ENCODE measurements at regions not wholly inside any gene's neighbourhood (a gene's known extent, or its start where the extent isn't known, plus 50 kb on each side); places are given as distances from the start of the nearest gene placed in this dataset.

- Mint-ChIP-seq H3K27me3 (no peaks in the 10 kb centered on the region), H3K4me1 (peaks cover 17 to 51% (median 34%) of the 10 kb centered on the region in 4 donors), H3K4me3 (no peak overlapping the region), H3K27ac (peak overlapping the region; percentile 78 to 95 (median 89)), H3K36me3 (peaks cover 0 to 14% (median 8%) of the 10 kb centered on the region in 3 donors), H3K9me3 (peaks cover 0 to 24% (median 17%) of the 10 kb centered on the region in 9 donors)
- POLR2A ChIA-PET = no interaction called here
- ATAC-seq (no peak), DNase-seq (no peak)
Measured at GRCh38 chr1:25110036-25110435, 122.3 kb downstream of the SYF2 start.

- DNase-seq (peak in 8 of 10 donors; percentile 36 to 77 (median 56)), ATAC-seq (peak; percentile 87 to 98)
- Mint-ChIP-seq H3K36me3 (peaks cover 0 to 14% (median 8%) of the 10 kb centered on the region in 3 donors), H3K27ac (peak overlapping the region; percentile 78 to 95 (median 89)), H3K4me1 (peaks cover 19 to 49% (median 37%) of the 10 kb centered on the region in 4 donors), H3K4me3 (peak overlapping the region in 8 of 10 donors; percentile 22 to 71 (median 42)), H3K9me3 (peaks cover 0 to 24% (median 17%) of the 10 kb centered on the region in 9 donors), H3K27me3 (peaks cover 0 to 1% (median 0%) of the 10 kb centered on the region in 5 donors)
- POLR2A ChIA-PET = no interaction called here
Measured at GRCh38 chr1:25109531-25109951, 122.8 kb downstream of the SYF2 start.

- ATAC-seq = no peak
- no peak for DNase-seq
- Mint-ChIP-seq H3K36me3 (peaks cover 0 to 14% (median 8%) of the 10 kb centered on the region in 3 donors), H3K9me3 (peaks cover 0 to 24% (median 17%) of the 10 kb centered on the region in 9 donors), H3K4me3 (no peak overlapping the region), H3K4me1 (peaks cover 20 to 52% (median 42%) of the 10 kb centered on the region in 4 donors), H3K27ac (peak overlapping the region in 3 of 10 donors; percentile 10 to 78 (median 19)), H3K27me3 (peaks cover 0 to 1% (median 0%) of the 10 kb centered on the region in 5 donors)
- POLR2A ChIA-PET = interaction anchor here (1.3 kb wide), 1 partner anchor 143 kb away, joined by 4 read pairs; no protein-coding TSS in a partner anchor
Measured at GRCh38 chr1:25107643-25108010, 124.7 kb downstream of the SYF2 start.

- peaks cover 0 to 14% (median 8%) of the 10 kb centered on the region in 3 donors for H3K36me3 Mint-ChIP-seq
- ATAC-seq (no peak), DNase-seq (no peak)
- POLR2A ChIA-PET = interaction anchor here (0.5 to 1.3 kb wide), 2 partner anchors 31 to 143 kb away, joined by 3 to 4 read pairs; no protein-coding TSS in a partner anchor
- H3K9me3 Mint-ChIP-seq = peaks cover 0 to 24% (median 17%) of the 10 kb centered on the region in 9 donors
- H3K4me3 Mint-ChIP-seq = peak overlapping the region in 1 of 10 donors; percentile 54
- peak overlapping the region in 3 of 10 donors; percentile 19 to 78 (median 47) for H3K27ac Mint-ChIP-seq
- peaks cover 0 to 1% (median 0%) of the 10 kb centered on the region in 5 donors for H3K27me3 Mint-ChIP-seq
- peaks cover 20 to 56% (median 42%) of the 10 kb centered on the region in 4 donors for H3K4me1 Mint-ChIP-seq
Measured at GRCh38 chr1:25106976-25107642, 125.2 kb downstream of the SYF2 start.

- POLR2A ChIA-PET = no interaction called here
- H3K27me3 Mint-ChIP-seq = peaks cover 0 to 1% (median 0%) of the 10 kb centered on the region in 5 donors
- DNase-seq (peak in 3 of 10 donors; percentile 28 to 36 (median 35)), ATAC-seq (peak; percentile 45 to 49)
- peaks cover 23 to 64% (median 49%) of the 10 kb centered on the region in 4 donors for H3K4me1 Mint-ChIP-seq
- H3K4me3 Mint-ChIP-seq = peak overlapping the region in 7 of 10 donors; percentile 33 to 63 (median 48)
- peaks cover 0 to 14% (median 8%) of the 10 kb centered on the region in 3 donors for H3K36me3 Mint-ChIP-seq
- peak overlapping the region in 9 of 10 donors; percentile 19 to 83 (median 69) for H3K27ac Mint-ChIP-seq
- peaks cover 0 to 24% (median 17%) of the 10 kb centered on the region in 9 donors for H3K9me3 Mint-ChIP-seq
Measured at GRCh38 chr1:25106352-25106751, 126.0 kb downstream of the SYF2 start.

- H3K27ac Mint-ChIP-seq = peak overlapping the region in 9 of 10 donors; percentile 19 to 83 (median 69)
- no peak for ATAC-seq
- peaks cover 0 to 1% (median 0%) of the 10 kb centered on the region in 5 donors for H3K27me3 Mint-ChIP-seq
- DNase-seq = peak in 2 of 10 donors; percentile 25 to 37
- POLR2A ChIA-PET = no interaction called here
- H3K4me1 Mint-ChIP-seq = peaks cover 26 to 67% (median 53%) of the 10 kb centered on the region in 4 donors
- H3K4me3 Mint-ChIP-seq = peak overlapping the region in 7 of 10 donors; percentile 33 to 63 (median 48)
- H3K9me3 Mint-ChIP-seq = peaks cover 0 to 24% (median 17%) of the 10 kb centered on the region in 9 donors
- H3K36me3 Mint-ChIP-seq = peaks cover 0 to 14% (median 8%) of the 10 kb centered on the region in 3 donors
Measured at GRCh38 chr1:25105836-25106235, 126.5 kb downstream of the SYF2 start.

GRCh38 chr1:25104932-25105561, 127.3 kb downstream of the SYF2 start:
- peaks cover 0 to 12% (median 8%) of the 10 kb centered on the region in 3 donors for H3K36me3 Mint-ChIP-seq
- no peak for ATAC-seq
- DNase-seq = no peak
- POLR2A ChIA-PET = no interaction called here
- peak overlapping the region in 1 of 10 donors; percentile 20 for H3K4me3 Mint-ChIP-seq
- H3K27ac Mint-ChIP-seq = peak overlapping the region in 3 of 10 donors; percentile 19 to 81 (median 67)
- peaks cover 31 to 70% (median 58%) of the 10 kb centered on the region in 4 donors for H3K4me1 Mint-ChIP-seq
- peaks cover 0 to 23% (median 13%) of the 10 kb centered on the region in 9 donors for H3K9me3 Mint-ChIP-seq
- H3K27me3 Mint-ChIP-seq = peaks cover 0 to 1% (median 0%) of the 10 kb centered on the region in 5 donors

GRCh38 chr1:25103164-25103795, 129.0 kb downstream of the SYF2 start:
- ATAC-seq (no peak), DNase-seq (no peak)
- Mint-ChIP-seq H3K36me3 (no peaks in the 10 kb centered on the region), H3K4me1 (peaks cover 38 to 71% (median 61%) of the 10 kb centered on the region in 4 donors), H3K4me3 (peak overlapping the region in 1 of 10 donors; percentile 26), H3K9me3 (peaks cover 0 to 6% (median 0%) of the 10 kb centered on the region in 9 donors), H3K27ac (peak overlapping the region in 4 of 10 donors; percentile 4 to 81 (median 42)), H3K27me3 (peaks cover 0 to 1% (median 0%) of the 10 kb centered on the region in 5 donors)
- POLR2A ChIA-PET = no interaction called here

GRCh38 chr1:25100151-25100833, 132.0 kb downstream of the SYF2 start:
- POLR2A ChIA-PET = interaction anchor here (0.6 to 4.0 kb wide), 14 partner anchors 9 to 252 kb away, joined by 3 to 26 read pairs (median 4); partner anchors contain the start of gene RUNX3
- H3K27ac Mint-ChIP-seq = peak overlapping the region; percentile 73 to 94 (median 88)

GRCh38 chr1:25099343-25099951, 132.9 kb downstream of the SYF2 start:
- DNase-seq = peak in 6 of 10 donors; percentile 33 to 68 (median 47)
- Mint-ChIP-seq H3K27me3 (peaks cover 0 to 3% (median 0%) of the 10 kb centered on the region in 5 donors), H3K4me1 (peaks cover 51 to 82% (median 79%) of the 10 kb centered on the region in 4 donors), H3K27ac (peak overlapping the region; percentile 46 to 94 (median 88)), H3K4me3 (peak overlapping the region; percentile 65 to 89 (median 84)), H3K9me3 (no peaks in the 10 kb centered on the region), H3K36me3 (no peaks in the 10 kb centered on the region)
- POLR2A ChIA-PET = interaction anchor here (0.6 to 4.0 kb wide), 19 partner anchors 8 to 332 kb away, joined by 3 to 26 read pairs (median 4); partner anchors contain the start of genes RUNX3 and SYF2
- ATAC-seq = peak; percentile 54 to 70

More at GRCh38 chr1:25100151-25100833, 132.0 kb downstream of the SYF2 start:
- Mint-ChIP-seq H3K27me3 (peaks cover 0 to 1% (median 0%) of the 10 kb centered on the region in 5 donors), H3K4me3 (peak overlapping the region; percentile 58 to 89 (median 82)), H3K36me3 (no peaks in the 10 kb centered on the region), H3K4me1 (peaks cover 48 to 80% (median 77%) of the 10 kb centered on the region in 4 donors), H3K9me3 (no peaks in the 10 kb centered on the region)
- ATAC-seq = peak; percentile 10 to 27
- peak in 2 of 10 donors; percentile 13 to 40 for DNase-seq

- POLR2A ChIA-PET = interaction anchor here (0.6 to 4.0 kb wide), 16 partner anchors 21 to 251 kb away, joined by 3 to 26 read pairs (median 4); partner anchors contain the start of genes RUNX3 and SYF2
- H3K4me3 Mint-ChIP-seq = peak overlapping the region; percentile 65 to 89 (median 84)
Measured at GRCh38 chr1:25098717-25099116, 133.6 kb downstream of the SYF2 start.

More at GRCh38 chr1:25098717-25099116, 133.6 kb downstream of the SYF2 start:
- Mint-ChIP-seq H3K36me3 (no peaks in the 10 kb centered on the region), H3K27ac (peak overlapping the region; percentile 46 to 94 (median 90)), H3K27me3 (peaks cover 0 to 3% (median 0%) of the 10 kb centered on the region in 5 donors), H3K4me1 (peaks cover 56 to 86% (median 82%) of the 10 kb centered on the region in 4 donors), H3K9me3 (no peaks in the 10 kb centered on the region)
- ATAC-seq (no peak), DNase-seq (no peak)
